ENCODE measurements at regions not wholly inside any gene's neighbourhood (a gene's known extent, or its start where the extent isn't known, plus 50 kb on each side); places are given as distances from the start of the nearest gene placed in this dataset.
A peak's percentile ranks its signal among the peaks of the same experiment; 100 is the strongest.

- BruUV-seq (replicated peaks), result no TSS peak
- Histone ChIP-seq H4K20me1 (ENCODE audit: insufficient read depth, low read length) (no peaks in the 10 kb centered on the region), H3K4me2 (ENCODE audit: low read length) (no peak overlapping the region), H3K9me2 (ENCODE audit: insufficient read depth, low read length) (no peaks in the 10 kb centered on the region), H3K4me1 (ENCODE audit: insufficient read depth, low read length, poor library complexity, severe bottlenecking) (no peaks in the 10 kb centered on the region), H3K4me3 (ENCODE audit: low read depth, low read length, poor library complexity, severe bottlenecking) (no peak overlapping the region), H3K27ac (ENCODE audit: low read depth, low read length, poor library complexity, severe bottlenecking) (no peak overlapping the region), H2AFZ (ENCODE audit: low read length) (no peak overlapping the region), H3K36me3 (ENCODE audit: insufficient read depth, low read length) (no peaks in the 10 kb centered on the region), H3K9me3 (ENCODE audit: low read length) (no peaks in the 10 kb centered on the region), H3K79me2 (ENCODE audit: insufficient read depth, low read depth, low read length) (no peaks in the 10 kb centered on the region)
- CTCF ChIA-PET (ENCODE audit: unreplicated experiment), result no interaction called here
- intact Hi-C loops (cut with micrococcal nuclease; ENCODE audit: unreplicated experiment), result no loop called here
- POLR2A ChIA-PET, result no interaction called here
- TF ChIP-seq EZH2phosphoT487 (IDR thresholded peaks at IDR 0.05; ENCODE audit: borderline replicate concordance, low read depth, low read length), result no peak
- TF ChIP-seq CTCF (conservative IDR thresholded peaks at IDR 0.05; ENCODE audit: low read length), result no peak
- DNase-seq (ENCODE audit: low spot score), result no peak
These were observed 219.4 kb upstream of the RADX start for GRCh38 chrX:106392346-106392745.

- intact Hi-C loops (cut with micrococcal nuclease; ENCODE audit: unreplicated experiment), result no loop called here
- no TSS peak for BruUV-seq (replicated peaks)
These were observed 213.8 kb upstream of the RADX start for GRCh38 chrX:106397788-106398538.

More at GRCh38 chrX:106397788-106398538, 213.8 kb upstream of the RADX start:
- H3K27ac ChIP-seq (ENCODE audit: low read depth, low read length, poor library complexity, severe bottlenecking), result no peak overlapping the region
- no peaks in the 10 kb centered on the region for H3K9me3 ChIP-seq (ENCODE audit: low read length)
- no peaks in the 10 kb centered on the region for H3K4me1 ChIP-seq (ENCODE audit: insufficient read depth, low read length, poor library complexity, severe bottlenecking)
- TF ChIP-seq EZH2phosphoT487 (IDR thresholded peaks at IDR 0.05; ENCODE audit: borderline replicate concordance, low read depth, low read length), result no peak
- TF ChIP-seq CTCF (conservative IDR thresholded peaks at IDR 0.05; ENCODE audit: low read length), result peak; percentile 50
- H4K20me1 ChIP-seq (ENCODE audit: insufficient read depth, low read length), result no peaks in the 10 kb centered on the region
- H2AFZ ChIP-seq (ENCODE audit: low read length), result no peak overlapping the region
- CTCF ChIA-PET (ENCODE audit: unreplicated experiment), result interaction anchor here (0.5 kb wide), 1 partner anchor 1693 kb away, joined by 3 read pairs; the partner anchor contains the start of genes ATG4A and PSMD10
- POLR2A ChIA-PET, result no interaction called here
- no peak overlapping the region for H3K4me2 ChIP-seq (ENCODE audit: low read length)
- H3K79me2 ChIP-seq (ENCODE audit: insufficient read depth, low read depth, low read length), result no peaks in the 10 kb centered on the region
- peak; percentile 7 for DNase-seq (ENCODE audit: low spot score)
- no peak overlapping the region for H3K4me3 ChIP-seq (ENCODE audit: low read depth, low read length, poor library complexity, severe bottlenecking)
- no peaks in the 10 kb centered on the region for H3K9me2 ChIP-seq (ENCODE audit: insufficient read depth, low read length)
- no peaks in the 10 kb centered on the region for H3K36me3 ChIP-seq (ENCODE audit: insufficient read depth, low read length)
